SK-N-SH (cell line): ENCODE measurements at regions not wholly inside any gene's neighbourhood (a gene's known extent, or its start where the extent isn't known, plus 50 kb on each side); places are given as distances from the start of the nearest gene placed in this dataset.

Experiments used
- CTCF ChIA-PET: fragments of 300-600, 350-600 bp; formaldehyde crosslinking; extraction: SDS; loops from one replicate; lab custom pipeline; 2021; lab: Yijun Ruan, JAX
- POLR2A ChIA-PET: fragments of 350-600 bp; sonication (Branson Sonifier 250); formaldehyde crosslinking; extraction: SDS; loops from one replicate; lab custom pipeline; 2020; ENCODE audit warnings: antibody characterized with exemption, inconsistent platforms; lab: Yijun Ruan, JAX
- DNase-seq: peaks from one replicate; pipeline ENCODE4 v3.0.0; 2012
- H2AFZ ChIP-seq: fragments of 200-600 bp; sonication (generic); 2 replicates; pipeline ENCODE4 v1.8.1; 2016; ENCODE audit warnings: antibody characterized with exemption, mild to moderate bottlenecking, low read depth
- H3F3A ChIP-seq: fragments of 200-600 bp; sonication (generic); replicated peaks from 2 replicates; pipeline ENCODE3; 2016; ENCODE audit warnings: antibody characterized with exemption, mild to moderate bottlenecking; ENCODE audit not compliant: insufficient read depth
- H3K27ac ChIP-seq, 2 experiments: fragments of 200-500 bp in 1 of 2; fragments of 200-600 bp in 1 of 2; sonication (Bioruptor generic) in 1 of 2; sonication (generic), shearing (Covaris generic) in 1 of 2; 2 replicates each; pipeline versions ENCODE4 v1.5.1 to v1.6.1; 2014 to 2016; ENCODE audit warnings: low read depth in 2 of 2, inconsistent platforms in 1 of 2, low read length in 1 of 2, mild to moderate bottlenecking in 1 of 2, mixed read lengths in 1 of 2
- H3K27me3 ChIP-seq: fragments of 200-600 bp; sonication (generic), shearing (Covaris generic); 2 replicates; pipeline ENCODE4 v1.6.1; 2016; ENCODE audit warnings: mixed run types; ENCODE audit not compliant: insufficient read depth
- H3K36me3 ChIP-seq, 2 experiments: fragments of 200-500 bp in 1 of 2; fragments of 200-600 bp in 1 of 2; sonication (Bioruptor generic) in 1 of 2; sonication (generic) in 1 of 2; replicated peaks in 1 of 2; 2 replicates each; pipeline versions ENCODE3 to v1.5.1; 2014 to 2016; ENCODE audit warnings: low read length in 1 of 2, mild to moderate bottlenecking in 1 of 2; ENCODE audit not compliant: insufficient read depth in 2 of 2, control insufficient read depth in 1 of 2
- H3K4me1 ChIP-seq, 2 experiments: fragments of 200-500 bp in 1 of 2; fragments of 200-600 bp in 1 of 2; sonication (Bioruptor generic) in 1 of 2; sonication (generic), shearing (Covaris generic) in 1 of 2; 2 replicates each; pipeline versions ENCODE4 v1.5.1 to v1.6.1; 2014 to 2016; ENCODE audit warnings: low read depth in 1 of 2, low read length in 1 of 2, mixed run types in 1 of 2; ENCODE audit not compliant: insufficient read depth in 2 of 2, control insufficient read depth in 1 of 2
- H3K4me2 ChIP-seq: fragments of 200-600 bp; sonication (generic), shearing (Covaris generic); 2 replicates; pipeline ENCODE4 v1.6.1; 2017; ENCODE audit warnings: mixed run types
- H3K4me3 ChIP-seq, 2 experiments: fragments of 200-500 bp in 1 of 2; fragments of 200-600 bp in 1 of 2; sonication (Bioruptor generic) in 1 of 2; sonication (generic), shearing (Covaris generic) in 1 of 2; 2 replicates each; pipeline versions ENCODE4 v1.5.1 to v1.8.1; 2014 to 2016; ENCODE audit warnings: low read depth in 2 of 2, inconsistent platforms in 1 of 2, low read length in 1 of 2, mild to moderate bottlenecking in 1 of 2, mixed read lengths in 1 of 2, moderate library complexity in 1 of 2
- H3K79me2 ChIP-seq: fragments of 200-600 bp; sonication (generic); 2 replicates; pipeline ENCODE4 v1.8.1; 2017; ENCODE audit warnings: mild to moderate bottlenecking; ENCODE audit not compliant: insufficient read depth
- H3K9ac ChIP-seq: fragments of 200-600 bp; sonication (generic); 2 replicates; pipeline ENCODE4 v1.6.1; 2017; ENCODE audit warnings: mixed run types
- H3K9me2 ChIP-seq: fragments of 200-600 bp; sonication (generic); 2 replicates; pipeline ENCODE4 v1.6.1; 2017; ENCODE audit warnings: mixed run types
- H3K9me3 ChIP-seq: fragments of 200-600 bp; sonication (generic); 2 replicates; pipeline ENCODE4 v1.6.1; 2017; ENCODE audit warnings: mixed run types, mild to moderate bottlenecking, moderate library complexity
- H4K20me1 ChIP-seq: fragments of 200-600 bp; sonication (generic); 2 replicates; pipeline ENCODE4 v1.6.1; 2017; ENCODE audit warnings: mild to moderate bottlenecking, mixed run types; ENCODE audit not compliant: insufficient read depth
- CHD2 ChIP-seq: fragments of 150-350 bp; IDR thresholded peaks from 2 replicates; pipeline ENCODE4 v1.6.1; 2018; ENCODE audit warnings: low read length; ENCODE audit not compliant: partially characterized antibody
- ELF1 ChIP-seq: IDR thresholded peaks from 2 replicates; pipeline ENCODE4 v1.4.0; 2012
- FOXJ3 ChIP-seq: sonication (generic); formaldehyde crosslinking; IDR thresholded peaks from 2 replicates; pipeline ENCODE4 v1.5.1; 2020; ENCODE audit warnings: mild to moderate bottlenecking, missing genetic modification reagents
- GABPA ChIP-seq: IDR thresholded peaks from 2 replicates; pipeline ENCODE4 v1.4.0; 2012; ENCODE audit warnings: low read depth, mild to moderate bottlenecking
- GATA2 ChIP-seq: sonication (generic); formaldehyde crosslinking; IDR thresholded peaks from 2 replicates; pipeline ENCODE4 v1.5.0; 2020; ENCODE audit warnings: mild to moderate bottlenecking, missing genetic modification reagents
- IRF3 ChIP-seq: fragments of 150-350 bp; IDR thresholded peaks from 2 replicates; pipeline ENCODE4 v1.6.1; 2016; ENCODE audit warnings: mild to moderate bottlenecking, low read depth, low read length
- JUND ChIP-seq: IDR thresholded peaks from 2 replicates; pipeline ENCODE4 v1.4.0; 2012
- MEF2A ChIP-seq: IDR thresholded peaks from 2 replicates; pipeline ENCODE4 v1.4.0; 2012; ENCODE audit warnings: low read depth, borderline replicate concordance
- NRF1 ChIP-seq: IDR thresholded peaks from 2 replicates; pipeline ENCODE4 v1.6.1; 2012; ENCODE audit warnings: low read depth, mild to moderate bottlenecking, low read length
- POLR2AphosphoS5 ChIP-seq: IDR thresholded peaks from 2 replicates; pipeline ENCODE4 v1.6.1; 2012; ENCODE audit warnings: low read depth, low read length
- RAD21 ChIP-seq: IDR thresholded peaks from 2 replicates; pipeline ENCODE4 v1.6.1; 2012; ENCODE audit warnings: mild to moderate bottlenecking, low read length
- REST ChIP-seq: IDR thresholded peaks from 2 replicates; pipeline ENCODE4 v1.6.1; 2012; ENCODE audit warnings: mild to moderate bottlenecking, low read depth, low read length, moderate library complexity
- SIN3A ChIP-seq: IDR thresholded peaks from 2 replicates; pipeline ENCODE4 v1.6.1; 2012; ENCODE audit warnings: low read depth, mild to moderate bottlenecking, low read length, moderate library complexity, borderline replicate concordance
- TAF1 ChIP-seq: IDR thresholded peaks from 2 replicates; pipeline ENCODE4 v1.6.1; 2012; ENCODE audit warnings: low read depth, mild to moderate bottlenecking, low read length, moderate library complexity, borderline replicate concordance
- TCF12 ChIP-seq: IDR thresholded peaks from 2 replicates; pipeline ENCODE4 v1.4.0; 2012
- ZBTB33 ChIP-seq: IDR thresholded peaks from 2 replicates; pipeline ENCODE4 v1.4.0; 2012; ENCODE audit warnings: low read depth, borderline replicate concordance
- WGBS: methylation state at CpG from one replicate; pipeline ENCODE4 v1.1.6; 2017; ENCODE audit warnings: low lambda C conversion rate; 5-methylcytosine and 5-hydroxymethylcytosine counted together

GRCh38 chr7:156549636-156550035, 90.9 kb upstream of the RNF32 start:
- TF ChIP-seq FOXJ3 (CRISPR knock-in tag) (no peak), TCF12 (no peak)
- TF ChIP-seq, all 33 proteins: peak for 0
- CTCF ChIA-PET = interaction anchor here (1.0 kb wide), 1 partner anchor 13 kb away, joined by 3 read pairs; no protein-coding TSS in a partner anchor
- POLR2A ChIA-PET = no interaction called here
- H4K20me1 ChIP-seq = no peaks in the 10 kb centered on the region
- H3K27ac ChIP-seq = no peak overlapping the region
- no peak overlapping the region for H3K4me3 ChIP-seq
- WGBS = 49% methylated on average over 8 of the region's 9 CpGs
- H2AFZ ChIP-seq = no peak overlapping the region
- no peaks in the 10 kb centered on the region for H3K4me1 ChIP-seq
- no peaks in the 10 kb centered on the region for H3F3A ChIP-seq
- H3K9ac ChIP-seq = no peak overlapping the region
- H3K4me2 ChIP-seq = no peak overlapping the region
- H3K9me3 ChIP-seq = no peaks in the 10 kb centered on the region
- no peaks in the 10 kb centered on the region for H3K9me2 ChIP-seq
- H3K27me3 ChIP-seq = no peaks in the 10 kb centered on the region
- no peaks in the 10 kb centered on the region for H3K36me3 ChIP-seq
- DNase-seq = no peak
- H3K79me2 ChIP-seq = no peaks in the 10 kb centered on the region

- Histone ChIP-seq H3K9ac (no peak overlapping the region), H3K79me2 (no peaks in the 10 kb centered on the region), H3K9me2 (no peaks in the 10 kb centered on the region), H3K9me3 (no peaks in the 10 kb centered on the region), H3K4me2 (no peak overlapping the region), H3K27me3 (no peaks in the 10 kb centered on the region), H3K4me3 (no peak overlapping the region), H3F3A (no peaks in the 10 kb centered on the region), H3K4me1 (no peaks in the 10 kb centered on the region), H3K27ac (no peak overlapping the region), H4K20me1 (no peaks in the 10 kb centered on the region), H2AFZ (no peak overlapping the region), H3K36me3 (no peaks in the 10 kb centered on the region)
- ChIA-PET POLR2A (no interaction called here), CTCF (no interaction called here)
- 58% methylated on average over 20 of the region's 20 CpGs for WGBS
- TF ChIP-seq GATA2 (CRISPR knock-in tag) = no peak
- no peak for DNase-seq
Observed at GRCh38 chr7:156547884-156548561, 92.6 kb upstream of the RNF32 start.

- no peaks in the 10 kb centered on the region for H3K9me3 ChIP-seq
- H3K9ac ChIP-seq = no peak overlapping the region
- no peaks in the 10 kb centered on the region for H3K36me3 ChIP-seq
- WGBS = 47% methylated on average over 9 of the region's 9 CpGs
- no peaks in the 10 kb centered on the region for H3K4me1 ChIP-seq
- no peak overlapping the region for H3K4me3 ChIP-seq
- H4K20me1 ChIP-seq = no peaks in the 10 kb centered on the region
- no peaks in the 10 kb centered on the region for H3K9me2 ChIP-seq
- H3K27me3 ChIP-seq = no peaks in the 10 kb centered on the region
- DNase-seq = no peak
- no peak overlapping the region for H2AFZ ChIP-seq
- H3K4me2 ChIP-seq = no peak overlapping the region
- CTCF ChIA-PET = no interaction called here
- H3K79me2 ChIP-seq = no peaks in the 10 kb centered on the region
- POLR2A ChIA-PET = no interaction called here
- H3F3A ChIP-seq = no peaks in the 10 kb centered on the region
- H3K27ac ChIP-seq = no peak overlapping the region
- TF ChIP-seq NRF1 (no peak), TCF12 (no peak), JUND (no peak), POLR2AphosphoS5 (no peak), IRF3 (no peak), GABPA (no peak), ELF1 (no peak), MEF2A (no peak), SIN3A (no peak), TAF1 (no peak), RAD21 (no peak), REST (no peak), ZBTB33 (no peak), CHD2 (no peak)
Observed at GRCh38 chr7:156545979-156546378, 94.6 kb upstream of the RNF32 start.
